GM21529 (cell line): ENCODE measurements at regions not wholly inside any gene's neighbourhood (a gene's known extent, or its start where the extent isn't known, plus 50 kb on each side); places are given as distances from the start of the nearest gene placed in this dataset.

Experiments
- ATAC-seq: cut with Tn5 transposase; IDR thresholded peaks from one replicate; pipeline ENCODE4 v1.9.1; 2021; ENCODE audit not compliant: unreplicated experiment

DNA sequence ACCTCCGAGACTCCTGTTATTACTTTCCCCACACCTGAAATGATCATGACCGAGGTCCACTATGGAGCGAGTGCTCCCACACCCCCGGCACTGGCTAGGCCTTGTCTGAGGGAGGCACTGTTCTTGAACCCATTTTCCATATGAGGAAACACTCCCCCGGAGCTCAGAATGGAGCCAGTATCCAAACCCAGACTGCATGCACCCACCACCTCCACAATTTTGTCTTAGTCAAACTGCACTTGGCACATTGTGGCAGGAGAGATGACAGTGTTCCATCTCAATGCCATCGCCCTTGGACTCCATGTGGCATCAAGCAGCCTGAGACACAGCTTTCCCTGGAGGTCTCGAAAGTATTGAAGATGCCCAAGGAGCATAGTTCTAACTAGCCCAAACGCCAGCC lies 154.1 kb downstream of the NUP210 start:
- no peak for ATAC-seq

DNA sequence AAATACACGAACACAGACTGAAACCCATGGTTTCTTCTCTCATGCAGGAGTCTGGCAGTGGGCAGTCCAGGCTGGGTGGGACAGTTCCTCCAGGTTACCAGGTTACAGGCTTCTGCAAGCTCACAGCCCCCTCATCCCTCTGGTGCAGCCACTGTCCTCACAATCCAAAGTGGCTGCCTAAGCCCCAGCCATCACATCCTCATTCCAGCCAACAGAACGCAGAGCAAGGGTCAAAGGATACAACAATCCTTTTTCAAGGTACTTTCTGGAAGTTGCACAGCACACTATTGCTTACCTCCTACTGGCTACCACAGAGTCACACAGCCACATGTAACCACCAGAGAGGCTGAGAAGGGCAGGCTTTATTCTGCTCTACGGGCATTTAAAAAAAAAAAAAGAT lies 154.6 kb downstream of the NUP210 start:
- ATAC-seq: no peak

DNA sequence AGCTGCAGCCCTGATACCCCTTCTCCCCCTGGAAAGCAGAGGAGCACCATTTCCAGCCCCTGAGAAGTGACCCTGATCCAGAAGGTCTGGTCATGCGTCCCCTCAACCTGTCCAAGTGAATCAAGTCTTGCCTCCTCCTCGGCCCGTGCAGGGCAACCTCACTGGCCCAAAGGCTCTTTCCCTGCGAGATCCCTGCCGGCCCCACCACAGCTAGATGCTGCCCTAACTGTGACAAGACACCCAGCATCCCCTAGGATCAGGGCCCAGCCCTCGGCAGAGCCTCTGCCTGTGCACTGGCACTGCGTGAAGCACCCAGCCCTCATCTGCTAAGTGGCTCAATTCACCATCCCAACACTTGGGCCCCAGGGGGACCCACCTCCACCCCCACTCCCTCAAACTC lies 155.1 kb downstream of the NUP210 start:
- no peak for ATAC-seq

DNA sequence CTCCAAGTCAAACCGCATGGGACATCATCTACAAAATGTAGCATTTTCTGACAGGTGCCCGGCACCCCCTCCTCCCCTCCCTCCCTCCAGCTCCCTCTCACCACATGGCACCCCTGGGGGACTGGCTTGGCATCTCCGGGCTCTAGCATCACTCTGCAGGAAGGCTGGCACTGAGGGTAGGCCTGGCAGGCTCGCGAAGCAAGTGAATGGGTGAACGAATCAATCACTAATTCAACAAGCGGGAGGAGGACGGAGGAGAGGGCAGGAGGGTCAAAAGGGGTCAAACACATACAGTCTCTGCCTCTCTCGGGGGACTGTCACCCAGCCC lies 155.7 kb downstream of the NUP210 start:
- no peak for ATAC-seq

DNA sequence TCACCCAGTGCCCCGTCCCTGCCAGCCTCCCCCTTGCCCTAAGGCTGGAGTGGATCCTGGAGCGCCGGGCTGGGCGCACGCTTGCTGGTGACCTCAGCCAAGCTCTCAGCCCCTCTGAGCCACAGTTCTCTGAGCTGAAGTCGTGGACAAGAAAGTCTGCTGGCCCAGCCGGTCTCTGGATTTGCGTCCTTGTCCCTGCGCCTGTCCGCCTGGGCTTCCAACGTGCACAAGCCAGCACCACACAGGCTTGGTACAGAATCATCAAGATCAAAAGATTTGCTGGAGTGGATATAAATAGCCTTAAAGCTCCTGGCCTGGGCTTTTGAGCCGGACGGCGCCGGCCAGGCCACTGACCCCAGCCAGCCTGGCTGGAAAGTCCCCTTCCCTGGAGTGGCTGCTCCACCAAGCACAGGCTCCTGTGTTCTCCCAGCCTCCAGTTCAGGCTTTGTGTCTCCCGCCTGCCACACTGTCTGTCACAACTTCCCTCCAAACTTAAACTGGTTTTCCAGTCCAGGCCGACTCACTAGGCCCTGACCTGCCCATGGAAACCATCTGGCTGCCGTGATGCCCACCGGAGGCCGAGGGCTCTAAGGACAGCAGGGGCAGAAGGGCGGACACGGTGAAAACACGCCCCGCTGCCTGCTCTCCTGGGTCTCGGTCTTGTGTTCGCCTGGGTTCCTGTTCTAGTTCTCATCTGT lies 156.2 kb downstream of the NUP210 start:
- ATAC-seq: no peak

DNA sequence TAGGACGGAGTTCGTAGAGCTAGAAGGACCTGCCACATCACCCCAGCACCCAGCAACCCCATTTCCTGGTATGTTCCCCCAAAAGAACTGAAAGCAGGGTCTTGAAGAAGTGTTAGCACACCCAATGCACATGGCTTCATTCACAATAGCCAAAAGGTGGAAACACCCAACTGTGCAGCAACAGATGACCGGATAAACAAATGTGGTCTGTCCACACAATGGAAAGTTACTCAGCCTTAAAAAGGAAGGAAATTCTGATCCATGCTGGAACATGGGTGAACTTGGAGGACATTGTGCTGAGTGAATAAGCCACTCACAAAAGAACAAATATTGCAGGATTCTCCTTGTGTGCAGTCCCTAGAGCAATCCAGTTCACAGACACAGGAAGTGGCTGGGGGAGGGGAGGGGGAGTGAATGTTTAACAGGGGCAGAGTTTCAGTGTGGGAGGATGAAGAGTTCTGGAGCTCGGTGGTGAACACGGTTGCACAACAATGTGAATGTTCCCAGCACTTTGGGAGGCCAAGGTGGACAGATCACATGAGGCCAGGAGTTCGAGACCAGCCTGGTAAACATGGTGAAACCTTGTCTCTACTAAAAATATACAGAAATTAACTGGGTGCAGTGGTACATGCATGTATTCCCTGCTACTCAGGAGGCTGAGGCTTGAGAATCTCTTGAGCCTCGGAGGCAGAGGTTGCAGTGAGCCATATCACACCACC lies 157.5 kb downstream of the NUP210 start:
- ATAC-seq: no peak

DNA sequence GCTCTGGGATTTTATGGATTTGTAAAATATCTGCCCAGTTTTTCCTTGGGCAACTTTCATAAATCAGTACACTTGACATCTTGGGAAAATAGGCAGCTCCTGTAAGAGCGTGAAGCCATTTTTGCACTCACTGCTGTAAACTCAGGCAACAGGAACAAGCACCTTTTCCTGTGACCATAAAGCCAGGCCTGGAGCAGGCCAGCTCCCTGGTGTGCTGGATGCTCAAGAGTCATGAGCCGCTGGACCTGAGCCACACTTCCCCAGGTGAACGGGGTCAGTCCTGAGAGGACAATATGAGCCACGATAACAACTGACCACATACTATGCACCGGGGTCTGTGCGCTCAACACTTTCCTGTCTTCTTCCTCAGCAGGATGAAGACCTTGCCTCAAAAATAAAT lies 158.2 kb downstream of the NUP210 start:
- no peak for ATAC-seq

DNA sequence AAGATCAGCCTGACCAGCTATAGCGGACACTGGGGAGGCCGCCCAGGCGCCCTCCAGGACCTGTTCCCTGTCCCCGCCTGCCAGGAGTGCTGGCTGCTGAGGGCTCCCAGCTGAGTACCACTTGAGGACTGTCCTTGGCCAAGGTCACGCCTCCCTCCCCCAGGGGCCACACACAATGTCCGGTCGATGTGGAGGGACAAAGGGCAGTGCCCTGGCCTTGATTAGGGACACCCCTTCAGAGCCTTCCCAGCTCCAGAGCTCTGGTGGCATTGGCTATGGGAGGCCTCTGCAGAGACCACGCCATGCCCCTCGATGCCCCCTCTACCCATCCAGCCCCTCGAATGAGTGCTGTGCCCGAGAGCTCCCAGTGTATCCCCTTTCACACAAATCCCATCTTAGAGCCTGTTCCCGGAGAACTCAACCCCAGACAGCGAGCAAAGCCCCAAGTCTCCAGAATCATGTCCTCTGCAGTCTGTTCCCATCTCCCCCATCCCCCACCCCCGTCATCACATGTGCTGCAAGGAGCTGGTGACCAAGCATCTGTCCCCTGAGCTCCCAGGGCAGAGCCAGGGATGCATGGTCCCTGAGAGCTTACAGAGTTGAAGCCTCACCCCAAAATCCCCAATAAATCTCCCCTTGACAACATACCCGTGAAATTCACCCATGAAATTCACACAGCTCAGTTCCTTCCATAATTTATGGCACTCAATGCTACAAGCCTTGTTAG lies 158.9 kb downstream of the NUP210 start:
- no peak for ATAC-seq

DNA sequence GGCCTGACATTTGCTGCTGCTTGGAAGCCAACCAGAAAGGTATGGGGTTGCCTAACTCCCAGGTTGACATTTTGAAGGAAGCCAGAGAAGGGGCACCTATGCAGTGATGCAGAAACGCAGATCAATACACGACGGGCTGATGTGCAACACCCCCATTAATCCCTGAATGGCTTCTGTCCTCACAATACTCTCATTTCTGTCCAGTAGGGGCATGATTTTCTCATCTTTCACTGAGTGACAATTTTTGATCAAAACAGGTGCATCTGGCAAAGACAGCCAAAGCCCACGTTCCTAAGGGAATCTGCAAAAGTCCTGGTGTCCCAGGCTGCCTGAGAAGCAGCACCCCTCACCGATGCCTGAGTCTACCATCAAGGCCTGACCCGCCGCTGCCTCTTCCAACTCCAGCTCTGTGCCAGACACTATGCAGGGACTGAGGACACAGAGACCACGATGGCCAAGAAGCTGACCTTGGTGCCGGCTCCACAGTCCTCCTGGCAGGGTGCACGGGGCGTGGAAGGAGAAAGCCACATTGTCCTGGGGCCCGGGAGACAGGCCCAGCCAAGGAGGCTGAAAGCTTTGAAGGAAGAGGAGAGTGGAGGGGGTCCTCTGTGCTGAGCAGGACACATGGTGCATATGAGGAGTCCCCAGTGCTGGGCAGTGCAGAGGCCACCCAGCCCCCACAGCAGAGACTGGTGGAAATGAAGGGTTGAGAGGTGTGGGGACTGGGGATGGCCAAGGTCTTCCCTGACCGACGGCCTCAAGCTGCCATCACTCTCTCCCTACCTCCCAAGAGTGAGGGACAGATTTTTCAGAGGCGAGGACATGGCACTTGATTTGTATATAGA lies 159.6 kb downstream of the NUP210 start:
- no peak for ATAC-seq

DNA sequence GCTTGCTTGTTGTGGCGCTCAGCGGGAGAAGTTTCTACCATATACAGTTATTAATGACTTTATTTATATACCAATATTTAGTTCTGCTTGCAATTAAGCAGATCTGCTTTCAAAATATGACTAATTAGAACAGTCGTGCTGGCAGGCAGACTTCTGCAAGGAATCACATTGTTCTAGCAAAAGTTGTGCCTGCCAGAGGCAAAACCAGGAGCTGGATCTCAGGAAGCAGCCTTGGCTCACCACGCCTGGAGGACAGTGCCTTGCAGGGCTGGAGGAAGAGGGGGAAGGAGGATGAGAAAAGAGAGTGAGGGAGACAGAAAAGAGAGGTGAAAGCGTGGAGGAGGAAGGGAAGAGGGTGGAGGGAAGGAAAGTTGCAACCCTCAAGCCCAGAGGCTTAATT lies 160.3 kb downstream of the NUP210 start:
- no peak for ATAC-seq

DNA sequence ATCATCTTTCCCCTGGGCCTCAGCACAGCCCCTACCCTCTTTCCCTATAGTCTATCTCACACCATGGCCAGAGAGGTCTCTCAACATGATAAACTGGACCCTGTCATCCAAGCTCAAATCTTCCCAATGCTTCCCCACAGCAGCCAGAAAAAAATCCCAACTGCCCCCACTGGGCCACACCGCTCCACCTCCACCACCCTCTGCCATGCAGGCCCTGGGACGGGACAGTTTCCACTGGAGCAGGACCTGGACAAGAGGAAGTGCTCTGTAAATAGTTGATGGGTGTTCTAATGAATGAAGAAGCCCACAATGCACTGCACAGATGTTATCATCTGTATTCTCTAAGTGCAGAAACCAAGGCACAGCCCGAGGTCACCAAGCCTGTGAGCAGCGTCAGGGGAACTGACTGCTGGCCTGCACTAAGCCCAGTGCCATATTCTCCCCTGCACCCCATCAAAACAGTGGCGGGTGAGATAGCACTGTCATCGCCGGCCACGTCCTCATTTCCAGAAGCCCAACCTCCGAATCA lies 161.1 kb downstream of the NUP210 start:
- no peak for ATAC-seq

DNA sequence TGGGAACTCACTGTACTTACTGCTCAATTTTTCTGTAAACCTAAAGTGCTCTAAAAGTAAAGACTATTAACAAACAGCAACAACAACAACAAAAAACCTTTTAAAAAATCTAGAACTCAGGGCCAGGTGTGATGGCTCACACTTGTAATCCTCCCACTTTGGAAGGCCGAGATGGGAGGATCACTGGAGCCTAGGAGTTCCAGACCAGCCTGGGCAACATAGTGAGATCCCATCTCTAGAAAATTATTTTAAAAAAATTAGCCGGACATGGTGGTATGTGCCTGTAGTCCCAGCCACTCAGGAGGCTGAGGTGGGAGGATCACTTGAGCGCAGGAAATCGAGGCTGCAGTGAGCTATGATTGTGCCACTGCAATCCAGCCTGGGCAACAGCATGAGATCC lies 161.8 kb downstream of the NUP210 start:
- no peak for ATAC-seq

DNA sequence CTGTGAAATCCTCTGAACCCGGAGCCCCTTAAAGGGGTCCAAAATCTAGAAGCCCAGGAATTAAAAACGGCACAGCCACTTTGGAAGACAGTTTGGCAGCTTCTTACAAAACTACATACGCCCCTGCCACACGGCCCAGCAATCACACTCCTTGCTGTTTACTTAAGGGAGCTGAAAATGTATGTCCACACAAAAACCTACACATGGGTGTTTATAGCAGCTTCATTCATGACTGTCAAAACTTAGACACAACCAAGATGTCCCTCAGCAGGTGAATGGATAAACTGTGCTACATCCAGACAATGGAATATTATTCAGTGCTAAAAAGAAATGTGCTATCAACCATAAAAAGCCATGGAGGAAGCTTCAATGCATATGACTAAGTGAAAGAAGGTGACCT lies 162.5 kb downstream of the NUP210 start:
- ATAC-seq: no peak

DNA sequence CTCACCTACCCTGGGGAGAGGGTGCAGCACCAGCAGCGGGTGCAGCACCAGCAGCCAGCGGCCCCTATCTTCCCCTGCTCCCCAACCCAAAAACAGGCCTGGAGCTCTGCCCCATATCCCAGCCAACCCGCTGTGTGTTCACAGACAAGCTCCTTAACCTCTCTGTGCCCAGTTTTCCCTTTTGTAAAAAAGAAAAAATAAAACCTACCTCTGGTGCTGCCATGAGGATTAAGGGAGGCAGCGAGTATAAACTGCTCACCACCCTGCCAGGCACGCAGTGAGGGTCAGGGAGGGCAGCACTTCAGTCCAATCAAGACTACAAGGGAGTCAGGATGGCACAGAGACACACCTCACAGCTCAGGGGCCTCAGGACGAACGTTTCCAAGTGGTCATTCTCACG lies 163.3 kb downstream of the NUP210 start:
- ATAC-seq: no peak

DNA sequence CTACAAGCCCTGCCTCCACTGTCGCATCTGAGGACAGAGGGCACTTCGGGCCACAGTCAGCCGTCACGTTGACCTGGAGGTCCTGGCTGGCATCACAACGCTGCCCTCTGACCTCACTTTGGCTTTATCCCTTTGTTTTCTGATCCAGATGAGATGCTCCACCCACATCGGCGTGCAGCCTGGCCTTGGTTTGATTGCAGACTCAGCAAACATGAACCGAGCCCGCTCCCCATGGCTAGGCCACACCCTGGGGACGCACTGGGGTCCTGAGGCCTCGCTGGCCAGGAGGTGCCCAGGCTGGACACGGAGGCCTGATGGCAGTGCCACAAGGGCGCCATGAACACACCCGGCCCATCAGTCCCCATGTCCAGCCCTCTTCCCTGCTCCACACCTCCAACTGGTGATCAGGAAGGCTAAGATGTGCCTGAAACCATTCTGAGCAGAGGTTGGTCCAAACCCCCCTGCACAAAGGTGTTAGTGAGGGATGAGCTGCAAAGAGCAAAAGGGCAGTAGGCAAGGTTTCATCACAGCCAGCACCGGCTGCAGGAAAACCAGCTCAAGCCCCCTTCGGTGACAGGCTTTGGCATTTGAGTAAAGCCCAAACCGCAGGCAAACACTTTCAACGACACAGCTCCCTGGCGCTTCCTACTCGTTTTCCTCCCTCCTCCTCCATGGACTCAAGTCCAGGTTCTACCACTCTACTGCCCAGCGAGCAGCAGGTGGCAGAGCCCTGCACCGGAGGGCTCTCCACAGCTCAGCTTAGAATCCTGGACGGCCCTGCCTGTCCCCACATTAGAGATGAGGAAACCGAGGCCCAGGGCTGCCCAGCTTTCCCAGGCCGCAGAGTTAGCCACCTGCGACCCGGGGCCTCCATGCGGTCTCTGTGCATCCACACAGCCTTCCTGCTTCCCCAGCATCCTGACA lies 165.8 kb downstream of the NUP210 start:
- ATAC-seq: no peak

DNA sequence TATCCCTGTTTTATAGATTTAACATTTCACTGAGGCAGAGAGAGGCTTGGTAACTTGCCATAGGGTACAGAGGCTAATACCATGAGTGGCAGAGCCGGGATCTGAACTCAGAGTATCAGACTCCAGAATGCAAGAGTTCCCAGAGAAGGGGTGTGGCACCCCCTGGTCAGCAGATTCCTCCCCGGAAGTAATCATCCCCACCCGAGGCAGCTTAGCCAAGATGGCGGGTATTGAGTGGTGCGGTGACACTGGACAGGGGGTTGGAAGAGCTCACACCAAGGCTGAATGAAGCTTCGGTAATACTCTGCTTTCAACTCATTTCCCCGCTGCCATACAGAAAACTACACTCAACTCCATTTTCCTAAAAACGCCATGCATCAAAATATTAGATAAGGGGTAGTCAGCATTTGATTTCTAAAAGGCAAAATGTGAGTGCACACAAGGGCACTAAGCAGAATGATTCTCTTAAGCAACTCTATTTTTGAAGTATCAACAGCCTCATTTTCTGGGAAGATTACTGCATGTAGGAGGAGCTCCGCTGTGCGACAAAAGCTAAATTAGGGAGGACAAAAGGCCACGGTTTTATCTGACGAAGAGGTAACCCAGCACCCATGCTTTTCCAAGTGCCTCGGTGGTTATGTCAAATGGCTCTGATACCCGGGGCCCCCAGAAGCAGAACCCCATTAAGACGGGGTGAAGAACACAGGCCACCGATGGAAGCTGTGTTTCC lies 166.7 kb downstream of the NUP210 start:
- ATAC-seq: no peak

DNA sequence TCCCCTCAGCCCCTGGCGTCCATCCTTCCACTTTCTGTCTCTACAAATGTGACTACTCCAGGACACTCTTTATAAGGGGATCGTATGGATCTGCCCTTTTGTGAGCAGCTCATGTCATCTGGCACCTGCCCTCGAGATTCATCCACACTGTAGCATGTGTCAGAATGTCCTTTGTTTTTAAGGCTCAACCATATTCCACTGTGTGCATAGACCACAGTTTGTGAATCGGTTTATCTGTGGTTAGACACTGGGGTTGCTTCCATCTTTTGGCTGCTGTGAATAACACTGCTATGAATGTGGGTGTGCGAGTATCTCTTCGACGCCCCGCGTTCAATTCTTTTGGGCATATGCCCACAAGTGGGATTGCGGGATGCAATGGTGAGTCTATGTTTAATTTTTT lies 167.9 kb downstream of the NUP210 start:
- ATAC-seq: no peak

DNA sequence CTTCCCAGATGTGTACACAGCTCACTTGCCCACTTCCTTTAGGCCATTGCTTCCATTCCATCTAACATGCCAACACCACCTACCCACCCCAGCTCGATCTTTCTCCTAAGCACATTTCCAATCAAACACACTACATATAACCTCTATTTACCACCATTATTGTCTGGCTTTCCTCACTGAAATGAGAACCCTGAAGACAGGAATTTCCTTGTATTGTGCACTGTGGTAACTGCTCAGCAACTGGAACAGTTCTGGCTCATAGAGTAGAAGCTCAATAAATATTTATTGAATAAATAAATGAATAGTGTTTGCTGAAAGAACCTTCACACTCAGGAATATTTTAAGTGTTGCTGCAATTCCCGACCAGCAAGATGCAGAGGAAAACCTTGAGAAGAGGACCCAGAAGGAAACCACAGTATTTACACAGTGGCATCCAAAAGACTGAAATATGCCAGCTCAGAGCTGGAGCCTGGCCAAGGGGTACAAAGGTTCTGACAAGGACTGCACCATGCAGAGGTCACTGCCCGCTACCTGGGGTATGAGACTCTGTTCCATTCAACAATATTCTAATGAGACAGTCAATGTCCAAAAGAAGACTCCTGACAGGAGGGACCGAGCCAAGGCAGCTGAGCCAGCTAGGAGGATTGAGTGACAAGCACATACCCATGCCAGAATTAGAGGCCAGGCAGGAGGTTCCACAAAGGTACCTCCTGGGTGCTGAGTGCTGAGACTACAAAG lies 168.8 kb downstream of the NUP210 start:
- no peak for ATAC-seq
